ENCODE measurements at regions not wholly inside any gene's neighbourhood (a gene's known extent, or its start where the extent isn't known, plus 50 kb on each side); places are given as distances from the start of the nearest gene placed in this dataset.

GRCh38 chr2:21376864-21377263 is 253.1 kb downstream of the TDRD15 start:
- no CpG with 5 or more reads among the region's 3 CpGs for WGBS, 2 experiments (ENCODE audit: extremely low coverage in 2 of 2, insufficient read length in 1 of 2)
- Histone ChIP-seq H3K4me3 (ENCODE audit: insufficient read depth, low read depth, low read length) (no peak overlapping the region), H2BK15ac (ENCODE audit: low read depth, low read length) (no peak overlapping the region), H2AK5ac (ENCODE audit: low read depth, low read length) (no peak overlapping the region), H3K56ac (ENCODE audit: extremely low read depth, insufficient read depth, low read length) (no peak overlapping the region), H3K4me2 (ENCODE audit: low read depth, low read length) (no peak overlapping the region), H3K4ac (ENCODE audit: low read depth, low read length) (no peak overlapping the region), H3K9me3 (ENCODE audit: control insufficient read depth, insufficient read depth, low read length) (no peaks in the 10 kb centered on the region), H4K8ac (ENCODE audit: low read depth in 2 of 2, low read length in 2 of 2) (no peak overlapping the region), H3K27ac (ENCODE audit: insufficient read depth, low read length) (no peak overlapping the region), H3K79me1 (ENCODE audit: low read depth in 1 of 2, low read length in 2 of 2) (no peaks in the 10 kb centered on the region), H3K9ac (ENCODE audit: low read depth, low read length) (no peak overlapping the region), H3K14ac (replicated peaks; ENCODE audit: low read depth, low read length) (no peak overlapping the region), H2BK20ac (ENCODE audit: low read depth, low read length) (no peak overlapping the region), H4K20me1 (ENCODE audit: insufficient read depth, low read length) (no peaks in the 10 kb centered on the region), H3K27me3 (ENCODE audit: control insufficient read depth, insufficient read depth, low read length) (no peaks in the 10 kb centered on the region), H2BK120ac (ENCODE audit: low read depth, low read length) (no peak overlapping the region), H2AFZ (replicated peaks; ENCODE audit: low read length, poor library complexity) (no peak overlapping the region), H3K23ac (ENCODE audit: low read depth, low read length) (no peak overlapping the region), H3K18ac (ENCODE audit: low read depth, low read length) (no peak overlapping the region), H3K9me1 (ENCODE audit: insufficient read depth, low read length) (no peaks in the 10 kb centered on the region), H2AK9ac (replicated peaks; ENCODE audit: low read depth, low read length, poor library complexity) (no peak overlapping the region), H3K4me1 (ENCODE audit: control insufficient read depth, insufficient read depth, low read length) (no peaks in the 10 kb centered on the region), H2BK5ac (ENCODE audit: low read depth, low read length, poor library complexity, severe bottlenecking) (no peak overlapping the region), H4K5ac (ENCODE audit: low read depth, low read length) (no peak overlapping the region), H3K36me3 (ENCODE audit: control insufficient read depth, insufficient read depth, low read length) (no peaks in the 10 kb centered on the region), H4K91ac (ENCODE audit: insufficient read depth, low read depth, low read length) (no peak overlapping the region)
- DNase-seq, result no peak
- CTCF ChIA-PET, result interaction anchor here (1.2 kb wide), 1 partner anchor 20 kb away, joined by 3 read pairs; no protein-coding TSS in a partner anchor
- intact Hi-C loops (cut with micrococcal nuclease) (no loop called here), in situ Hi-C loops (cut with MboI; ENCODE audit: low sequenced_read_pairs) (no loop called here), dilution Hi-C loops (cut with HindIII; ENCODE audit: low sequenced_read_pairs, unreplicated experiment) (no loop called here)
- POLR2A ChIA-PET (ENCODE audit: unreplicated experiment), result no interaction called here
- no peak for ATAC-seq (ENCODE audit: low read depth)
- no TSS peak for BruUV-seq (replicated peaks)
- no peak for TF ChIP-seq RFX5 (IDR thresholded peaks at IDR 0.05; ENCODE audit: low read depth, low read length)
- no peak for TF ChIP-seq POLR2A (IDR thresholded peaks at IDR 0.05; ENCODE audit: low read depth, low read length)
- TF ChIP-seq CHD1 (IDR thresholded peaks at IDR 0.05; ENCODE audit: low read depth, low read length), result no peak
- TF ChIP-seq NFE2L2 (IDR thresholded peaks at IDR 0.05; ENCODE audit: low read depth, low read length), result no peak
- TF ChIP-seq MXI1 (IDR thresholded peaks at IDR 0.05; ENCODE audit: borderline replicate concordance, low read depth, low read length), result no peak
- no peak for TF ChIP-seq FOS (IDR thresholded peaks at IDR 0.05; ENCODE audit: low read depth, low read length)
- no peak for TF ChIP-seq BHLHE40 (IDR thresholded peaks at IDR 0.05; ENCODE audit: low read depth, low read length)
- TF ChIP-seq RCOR1 (IDR thresholded peaks at IDR 0.05; ENCODE audit: insufficient replicate concordance, low read length), result no peak
- TF ChIP-seq CTCF (conservative IDR thresholded peaks at IDR 0.05; ENCODE audit: low read depth, low read length), result no peak
- no peak for TF ChIP-seq CEBPB (IDR thresholded peaks at IDR 0.05; ENCODE audit: low read depth, low read length)
- no peak for TF ChIP-seq USF2 (IDR thresholded peaks at IDR 0.05; ENCODE audit: low read depth, low read length)
- no peak for TF ChIP-seq MAFK (IDR thresholded peaks at IDR 0.05; ENCODE audit: low read depth, low read length)
- no peak for TF ChIP-seq MAZ (IDR thresholded peaks at IDR 0.05; ENCODE audit: borderline replicate concordance, low read depth, low read length)
- no peak for TF ChIP-seq ELK1 (IDR thresholded peaks at IDR 0.05; ENCODE audit: borderline replicate concordance, low read depth, low read length)
- TF ChIP-seq SMC3 (IDR thresholded peaks at IDR 0.05; ENCODE audit: low read depth, low read length), result no peak
- TF ChIP-seq RAD21 (IDR thresholded peaks at IDR 0.05; ENCODE audit: low read length), result no peak

Data from IMR-90 (cell line).